ENCODE measurements at regions not wholly inside any gene's neighbourhood (a gene's known extent, or its start where the extent isn't known, plus 50 kb on each side); places are given as distances from the start of the nearest gene placed in this dataset.

DNA sequence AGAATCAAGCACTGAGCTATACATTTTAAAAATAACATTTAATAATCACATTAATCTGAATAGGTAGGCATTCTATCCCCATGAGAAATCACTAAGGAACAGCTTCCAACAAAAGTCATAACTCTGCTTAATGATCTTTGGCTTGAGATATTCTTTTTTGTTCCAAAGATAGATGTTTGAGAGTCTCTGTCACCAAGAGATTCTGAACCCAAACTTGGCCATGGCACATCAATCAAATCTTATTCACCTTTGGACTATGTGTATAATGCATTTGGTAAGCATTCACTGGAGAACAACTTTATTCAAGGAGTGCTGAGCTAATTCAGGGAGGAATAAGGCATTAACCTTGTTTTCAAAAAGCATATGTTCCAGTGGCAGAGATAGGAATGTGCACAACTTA lies 743.3 kb downstream of the SLC4A3 start:
- Histone ChIP-seq H3K4me3 (no peak overlapping the region), H3K79me2 (ENCODE audit: control insufficient read depth, insufficient read depth, low read length) (no peaks in the 10 kb centered on the region), H4K20me1 (replicated peaks; ENCODE audit: control insufficient read depth, insufficient read depth, low read length) (no peaks in the 10 kb centered on the region), H3K27me3 (ENCODE audit: control insufficient read depth in 2 of 2, insufficient read depth in 2 of 2, low read length in 2 of 2) (no peaks in the 10 kb centered on the region), H3K9me1 (ENCODE audit: control insufficient read depth, insufficient read depth, low read length) (no peaks in the 10 kb centered on the region), H3K27ac (ENCODE audit: extremely low read depth, low read depth, low read length) (no peak overlapping the region), H3K9me3 (replicated peaks; ENCODE audit: control insufficient read depth, insufficient read depth, low read depth, low read length) (no peaks in the 10 kb centered on the region), H2AFZ (ENCODE audit: low read depth, low read length) (no peak overlapping the region), H3K9ac (ENCODE audit: insufficient read depth in 1 of 2, low read depth in 2 of 2, low read length in 2 of 2) (no peak overlapping the region), H3K36me3 (ENCODE audit: control insufficient read depth, insufficient read depth, low read length) (no peaks in the 10 kb centered on the region), H3K4me1 (replicated peaks in 1 of 2; ENCODE audit: control insufficient read depth in 2 of 2, insufficient read depth in 2 of 2, low read length in 2 of 2) (no peaks in the 10 kb centered on the region), H3K4me2 (ENCODE audit: insufficient read depth, low read length) (no peak overlapping the region)
- FAIRE-seq (no peak), DNase-seq (ENCODE audit: extremely low read depth in 1 of 4, low spot score in 3 of 4) (no peak), ATAC-seq (no peak)
- TF ChIP-seq SAFB (IDR thresholded peaks at IDR 0.05; ENCODE audit: borderline replicate concordance, low read depth, low read length) = no peak
- TF ChIP-seq GTF2A2 (tag; IDR thresholded peaks at IDR 0.05) = no peak
- TF ChIP-seq SIN3B (IDR thresholded peaks at IDR 0.05; ENCODE audit: low read depth) = no peak
- TF ChIP-seq, protein P1, sequence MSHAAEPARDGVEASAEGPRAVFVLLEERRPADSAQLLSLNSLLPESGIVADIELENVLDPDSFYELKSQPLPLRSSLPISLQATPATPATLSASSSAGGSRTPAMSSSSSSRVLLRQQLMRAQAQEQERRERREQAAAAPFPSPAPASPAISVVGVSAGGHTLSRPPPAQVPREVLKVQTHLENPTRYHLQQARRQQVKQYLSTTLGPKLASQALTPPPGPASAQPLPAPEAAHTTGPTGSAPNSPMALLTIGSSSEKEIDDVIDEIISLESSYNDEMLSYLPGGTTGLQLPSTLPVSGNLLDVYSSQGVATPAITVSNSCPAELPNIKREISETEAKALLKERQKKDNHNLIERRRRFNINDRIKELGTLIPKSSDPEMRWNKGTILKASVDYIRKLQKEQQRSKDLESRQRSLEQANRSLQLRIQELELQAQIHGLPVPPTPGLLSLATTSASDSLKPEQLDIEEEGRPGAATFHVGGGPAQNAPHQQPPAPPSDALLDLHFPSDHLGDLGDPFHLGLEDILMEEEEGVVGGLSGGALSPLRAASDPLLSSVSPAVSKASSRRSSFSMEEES (CRISPR knock-in tag; IDR thresholded peaks at IDR 0.05) = no peak
- no peak for TF ChIP-seq ZNF318 (IDR thresholded peaks at IDR 0.05; ENCODE audit: borderline replicate concordance in 1 of 2, low read depth in 1 of 2)
- no peak for TF ChIP-seq JUN (IDR thresholded peaks at IDR 0.05; ENCODE audit: borderline replicate concordance, low read depth, low read length)
- TF ChIP-seq JUN (CRISPR knock-in tag; IDR thresholded peaks at IDR 0.05; ENCODE audit: borderline replicate concordance) = no peak
- TF ChIP-seq ZEB2 (IDR thresholded peaks at IDR 0.05) = no peak
- TF ChIP-seq CTCF (IDR thresholded peaks at IDR 0.05 in 2 of 3, conservative IDR thresholded peaks at IDR 0.05 in 1 of 3; ENCODE audit: insufficient read depth in 2 of 3, low read depth in 1 of 3, low read length in 3 of 3) = no peak
- ChIA-PET POLR2A (no interaction called here), CTCF (ENCODE audit: low intra/inter-chr PET ratio) (no interaction called here)
- BruUV-seq (replicated peaks) = no TSS peak
- in situ Hi-C loops (cut with MboI) (no loop called here), intact Hi-C loops (cut with micrococcal nuclease) (no loop called here)

Measured in K562 (cell line).